Panc1 (cell line): ENCODE measurements at regions not wholly inside any gene's neighbourhood (a gene's known extent, or its start where the extent isn't known, plus 50 kb on each side); places are given as distances from the start of the nearest gene placed in this dataset.

Experiments used
- POLR2AphosphoS5 ChIP-seq: IDR thresholded peaks from 2 replicates; pipeline ENCODE4 v1.6.1; 2012; ENCODE audit warnings: mild to moderate bottlenecking, low read depth, low read length, moderate library complexity
- TF ChIP-seq, protein P1 (sequence below): fragments of 450-650 bp; IDR thresholded peaks from 2 replicates; pipeline ENCODE4 v1.5.1; 2017; ENCODE audit warnings: mild to moderate bottlenecking
- TF ChIP-seq, protein P2 (sequence below), 2 experiments: IDR thresholded peaks; 2 replicates each; pipeline ENCODE4 v1.6.1; 2011 to 2012; ENCODE audit warnings: low read depth in 2 of 2, control low read depth in 1 of 2, low read length in 1 of 2, mild to moderate bottlenecking in 1 of 2, moderate library complexity in 1 of 2; ENCODE audit not compliant: insufficient read depth in 1 of 2

DNA sequence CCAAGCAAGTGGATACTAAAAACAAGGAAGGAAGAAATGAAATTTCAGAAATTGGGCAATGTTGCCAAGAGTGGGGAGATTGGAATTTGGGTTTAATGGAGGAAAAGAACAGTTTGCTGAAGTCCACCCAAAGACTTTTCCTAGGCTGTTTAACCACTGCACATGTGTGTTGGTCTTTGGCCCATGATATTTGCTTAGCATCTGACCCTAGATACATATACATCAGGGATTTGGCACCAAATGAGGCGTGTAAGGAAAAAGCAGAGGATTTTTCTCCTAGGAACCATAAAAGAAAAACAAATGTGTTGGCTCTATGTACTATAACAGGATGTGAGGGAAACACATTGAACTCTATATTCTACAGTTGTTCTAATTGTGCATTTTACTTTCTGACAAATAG lies 80.7 kb upstream of the CD28 start:
- TF ChIP-seq, protein P1, sequence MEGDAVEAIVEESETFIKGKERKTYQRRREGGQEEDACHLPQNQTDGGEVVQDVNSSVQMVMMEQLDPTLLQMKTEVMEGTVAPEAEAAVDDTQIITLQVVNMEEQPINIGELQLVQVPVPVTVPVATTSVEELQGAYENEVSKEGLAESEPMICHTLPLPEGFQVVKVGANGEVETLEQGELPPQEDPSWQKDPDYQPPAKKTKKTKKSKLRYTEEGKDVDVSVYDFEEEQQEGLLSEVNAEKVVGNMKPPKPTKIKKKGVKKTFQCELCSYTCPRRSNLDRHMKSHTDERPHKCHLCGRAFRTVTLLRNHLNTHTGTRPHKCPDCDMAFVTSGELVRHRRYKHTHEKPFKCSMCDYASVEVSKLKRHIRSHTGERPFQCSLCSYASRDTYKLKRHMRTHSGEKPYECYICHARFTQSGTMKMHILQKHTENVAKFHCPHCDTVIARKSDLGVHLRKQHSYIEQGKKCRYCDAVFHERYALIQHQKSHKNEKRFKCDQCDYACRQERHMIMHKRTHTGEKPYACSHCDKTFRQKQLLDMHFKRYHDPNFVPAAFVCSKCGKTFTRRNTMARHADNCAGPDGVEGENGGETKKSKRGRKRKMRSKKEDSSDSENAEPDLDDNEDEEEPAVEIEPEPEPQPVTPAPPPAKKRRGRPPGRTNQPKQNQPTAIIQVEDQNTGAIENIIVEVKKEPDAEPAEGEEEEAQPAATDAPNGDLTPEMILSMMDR: no peak
- TF ChIP-seq, protein P2, sequence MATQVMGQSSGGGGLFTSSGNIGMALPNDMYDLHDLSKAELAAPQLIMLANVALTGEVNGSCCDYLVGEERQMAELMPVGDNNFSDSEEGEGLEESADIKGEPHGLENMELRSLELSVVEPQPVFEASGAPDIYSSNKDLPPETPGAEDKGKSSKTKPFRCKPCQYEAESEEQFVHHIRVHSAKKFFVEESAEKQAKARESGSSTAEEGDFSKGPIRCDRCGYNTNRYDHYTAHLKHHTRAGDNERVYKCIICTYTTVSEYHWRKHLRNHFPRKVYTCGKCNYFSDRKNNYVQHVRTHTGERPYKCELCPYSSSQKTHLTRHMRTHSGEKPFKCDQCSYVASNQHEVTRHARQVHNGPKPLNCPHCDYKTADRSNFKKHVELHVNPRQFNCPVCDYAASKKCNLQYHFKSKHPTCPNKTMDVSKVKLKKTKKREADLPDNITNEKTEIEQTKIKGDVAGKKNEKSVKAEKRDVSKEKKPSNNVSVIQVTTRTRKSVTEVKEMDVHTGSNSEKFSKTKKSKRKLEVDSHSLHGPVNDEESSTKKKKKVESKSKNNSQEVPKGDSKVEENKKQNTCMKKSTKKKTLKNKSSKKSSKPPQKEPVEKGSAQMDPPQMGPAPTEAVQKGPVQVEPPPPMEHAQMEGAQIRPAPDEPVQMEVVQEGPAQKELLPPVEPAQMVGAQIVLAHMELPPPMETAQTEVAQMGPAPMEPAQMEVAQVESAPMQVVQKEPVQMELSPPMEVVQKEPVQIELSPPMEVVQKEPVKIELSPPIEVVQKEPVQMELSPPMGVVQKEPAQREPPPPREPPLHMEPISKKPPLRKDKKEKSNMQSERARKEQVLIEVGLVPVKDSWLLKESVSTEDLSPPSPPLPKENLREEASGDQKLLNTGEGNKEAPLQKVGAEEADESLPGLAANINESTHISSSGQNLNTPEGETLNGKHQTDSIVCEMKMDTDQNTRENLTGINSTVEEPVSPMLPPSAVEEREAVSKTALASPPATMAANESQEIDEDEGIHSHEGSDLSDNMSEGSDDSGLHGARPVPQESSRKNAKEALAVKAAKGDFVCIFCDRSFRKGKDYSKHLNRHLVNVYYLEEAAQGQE (IDR thresholded peaks at IDR 0.05; ENCODE audit: insufficient read depth in 1 of 2, low read depth in 2 of 2, low read length in 1 of 2): no peak
- TF ChIP-seq POLR2AphosphoS5: no peak
